Vagina (tissue), 2 donors: ENCODE measurements at regions not wholly inside any gene's neighbourhood (a gene's known extent, or its start where the extent isn't known, plus 50 kb on each side); places are given as distances from the start of the nearest gene placed in this dataset.

ENCODE experiments used
- DNase-seq, 2 donors: peaks; one replicate each; pipeline ENCODE4 v3.0.0-alpha.2; 2017; ENCODE audit errors: extremely low spot score in 2 of 2
- H3K27ac ChIP-seq: fragments of 200-600 bp; sonication (generic); one replicate; pipeline ENCODE4 v1.5.1; 2019
- H3K27me3 ChIP-seq: fragments of 200-600 bp; sonication (generic); one replicate; pipeline ENCODE4 v1.5.1; 2019
- H3K36me3 ChIP-seq, 2 donors: fragments of 200-600 bp; sonication (generic); one replicate each; pipeline ENCODE4 v1.5.1; 2017 to 2019
- H3K4me1 ChIP-seq: fragments of 200-600 bp; sonication (generic); one replicate; pipeline ENCODE4 v1.5.1; 2019
- H3K4me3 ChIP-seq, 2 donors: fragments of 200-600 bp; sonication (generic); 1 replicate in 1 of 2; 2 replicates in 1 of 2; pipeline ENCODE4 v1.5.1; 2016 to 2019
- H3K9me3 ChIP-seq: fragments of 200-600 bp; sonication (generic); one replicate; pipeline ENCODE4 v1.5.1; 2019
- CTCF ChIP-seq, 3 experiments: fragments of 450-650 bp in 2 of 3; fragments of 200-600 bp in 1 of 3; sonication (generic) in 1 of 3; IDR thresholded peaks; one replicate each; pipeline ENCODE4 v1.5.1; 2017 to 2019; ENCODE audit warnings: antibody characterized with exemption in 3 of 3, mild to moderate bottlenecking in 2 of 3, moderate library complexity in 2 of 3
- POLR2A ChIP-seq, 2 donors: fragments of 450-650 bp; IDR thresholded peaks; one replicate each; pipeline ENCODE4 v1.6.1; 2017; ENCODE audit warnings: antibody characterized with exemption in 2 of 2, mild to moderate bottlenecking in 2 of 2, moderate library complexity in 2 of 2
- POLR2AphosphoS5 ChIP-seq, 2 donors: sonication (generic); formaldehyde crosslinking; IDR thresholded peaks; one replicate each; pipeline ENCODE4 v1.9.0; 2017; ENCODE audit warnings: antibody characterized with exemption in 2 of 2, mild to moderate bottlenecking in 2 of 2, low read depth in 1 of 2; ENCODE audit not compliant: insufficient read depth in 1 of 2
- intact Hi-C: fragments of 100-400 bp; cut with DNase I; formaldehyde crosslinking; loops from one replicate; pipeline ENCODE4 v1.15.1; 2023

GRCh38 chr21:32155226-32155625, 123.6 kb downstream of the MIS18A start:
- Histone ChIP-seq H3K27ac (no peak overlapping the region), H3K4me1 (no peaks in the 10 kb centered on the region), H3K4me3 (no peak overlapping the region), H3K36me3 (no peaks in the 10 kb centered on the region), H3K27me3 (no peaks in the 10 kb centered on the region), H3K9me3 (no peaks in the 10 kb centered on the region)
- no peak for TF ChIP-seq POLR2AphosphoS5 (IDR thresholded peaks at IDR 0.05; ENCODE audit: insufficient read depth in 1 of 2, low read depth in 1 of 2)
- no peak for TF ChIP-seq POLR2A (IDR thresholded peaks at IDR 0.05)
- TF ChIP-seq CTCF (IDR thresholded peaks at IDR 0.05), result no peak
- intact Hi-C loops, result loop anchor here (10.0 kb wide), 1 partner anchor 60 kb away; no protein-coding TSS in a partner anchor
- DNase-seq, result no peak

GRCh38 chr21:32147041-32147440, 131.8 kb downstream of the MIS18A start:
- H3K4me1 ChIP-seq, result peaks cover 17% of the 10 kb centered on the region
- H3K36me3 ChIP-seq, result no peaks in the 10 kb centered on the region
- no peak overlapping the region for H3K27ac ChIP-seq
- intact Hi-C loops, result no loop called here
- peaks cover 4% of the 10 kb centered on the region for H3K9me3 ChIP-seq
- no peak for DNase-seq
- H3K27me3 ChIP-seq, result no peaks in the 10 kb centered on the region
- no peak for TF ChIP-seq POLR2A (IDR thresholded peaks at IDR 0.05)
- TF ChIP-seq POLR2AphosphoS5 (IDR thresholded peaks at IDR 0.05; ENCODE audit: insufficient read depth in 1 of 2, low read depth in 1 of 2), result no peak
- TF ChIP-seq CTCF (IDR thresholded peaks at IDR 0.05), result no peak
- no peak overlapping the region for H3K4me3 ChIP-seq

GRCh38 chr21:32144851-32145250, 134.0 kb downstream of the MIS18A start:
- no peak overlapping the region for H3K27ac ChIP-seq
- no peaks in the 10 kb centered on the region for H3K36me3 ChIP-seq
- no peak overlapping the region for H3K4me3 ChIP-seq
- no peaks in the 10 kb centered on the region for H3K27me3 ChIP-seq
- no peak for DNase-seq
- peaks cover 17% of the 10 kb centered on the region for H3K4me1 ChIP-seq
- intact Hi-C loops, result no loop called here
- H3K9me3 ChIP-seq, result peaks cover 4% of the 10 kb centered on the region
- TF ChIP-seq POLR2AphosphoS5 (IDR thresholded peaks at IDR 0.05; ENCODE audit: insufficient read depth in 1 of 2, low read depth in 1 of 2) (no peak), POLR2A (IDR thresholded peaks at IDR 0.05) (no peak), CTCF (IDR thresholded peaks at IDR 0.05) (no peak)

GRCh38 chr21:32143241-32143939, 135.5 kb downstream of the MIS18A start:
- DNase-seq, result no peak
- TF ChIP-seq POLR2A (IDR thresholded peaks at IDR 0.05) (no peak), POLR2AphosphoS5 (IDR thresholded peaks at IDR 0.05; ENCODE audit: insufficient read depth in 1 of 2, low read depth in 1 of 2) (no peak), CTCF (IDR thresholded peaks at IDR 0.05) (no peak)
- Histone ChIP-seq H3K4me3 (no peak overlapping the region), H3K27ac (no peak overlapping the region), H3K9me3 (peaks cover 4% of the 10 kb centered on the region), H3K27me3 (no peaks in the 10 kb centered on the region), H3K36me3 (no peaks in the 10 kb centered on the region), H3K4me1 (peaks cover 17% of the 10 kb centered on the region)
- intact Hi-C loops, result no loop called here

GRCh38 chr21:32141318-32141633, 137.6 kb downstream of the MIS18A start:
- no peaks in the 10 kb centered on the region for H3K36me3 ChIP-seq
- H3K27ac ChIP-seq, result no peak overlapping the region
- DNase-seq, result no peak
- intact Hi-C loops, result no loop called here
- H3K4me1 ChIP-seq, result peaks cover 19% of the 10 kb centered on the region
- H3K27me3 ChIP-seq, result no peaks in the 10 kb centered on the region
- TF ChIP-seq CTCF (IDR thresholded peaks at IDR 0.05) (no peak), POLR2A (IDR thresholded peaks at IDR 0.05) (no peak), POLR2AphosphoS5 (IDR thresholded peaks at IDR 0.05; ENCODE audit: insufficient read depth in 1 of 2, low read depth in 1 of 2) (no peak)
- H3K9me3 ChIP-seq, result no peaks in the 10 kb centered on the region
- no peak overlapping the region for H3K4me3 ChIP-seq
